ENCODE measurements at regions not wholly inside any gene's neighbourhood (a gene's known extent, or its start where the extent isn't known, plus 50 kb on each side); places are given as distances from the start of the nearest gene placed in this dataset.

- WGBS, 3 donors = 20 to 30% (median 24%) methylated on average over 6 of the region's 6 CpGs
- Histone ChIP-seq H3K27me3 (no peaks in the 10 kb centered on the region), H3K27ac (no peak overlapping the region), H3K4me1 (ENCODE audit: insufficient read depth) (no peaks in the 10 kb centered on the region), H3K9me3 (no peaks in the 10 kb centered on the region), H3K4me3 (no peak overlapping the region), H3K36me3 (no peaks in the 10 kb centered on the region)
- intact Hi-C loops (cut with DNase I) = no loop called here
- TF ChIP-seq POLR2A (IDR thresholded peaks at IDR 0.05) (no peak), CTCF (IDR thresholded peaks at IDR 0.05) (no peak), EP300 (IDR thresholded peaks at IDR 0.05) (no peak)
- no peak for DNase-seq
Observed at GRCh38 chr17:56665864-56666263, 72.4 kb downstream of the NOG start.

- Histone ChIP-seq H3K27me3 (no peaks in the 10 kb centered on the region), H3K4me1 (ENCODE audit: insufficient read depth) (no peaks in the 10 kb centered on the region), H3K9me3 (no peaks in the 10 kb centered on the region), H3K36me3 (no peaks in the 10 kb centered on the region), H3K4me3 (no peak overlapping the region), H3K27ac (no peak overlapping the region)
- 59 to 67% (median 61%) methylated on average over 5 of the region's 5 CpGs for WGBS, 3 donors
- TF ChIP-seq POLR2A (IDR thresholded peaks at IDR 0.05) (no peak), EP300 (IDR thresholded peaks at IDR 0.05) (no peak), CTCF (IDR thresholded peaks at IDR 0.05) (no peak)
- intact Hi-C loops (cut with DNase I) = no loop called here
- no peak for DNase-seq
Observed at GRCh38 chr17:56667925-56668458, 74.5 kb downstream of the NOG start.

- Histone ChIP-seq H3K36me3 (no peaks in the 10 kb centered on the region), H3K9me3 (no peaks in the 10 kb centered on the region), H3K4me1 (ENCODE audit: insufficient read depth) (no peaks in the 10 kb centered on the region), H3K27me3 (no peaks in the 10 kb centered on the region), H3K27ac (no peak overlapping the region), H3K4me3 (no peak overlapping the region)
- no peak for DNase-seq
- no peak for TF ChIP-seq CTCF (IDR thresholded peaks at IDR 0.05)
- intact Hi-C loops (cut with DNase I) = no loop called here
- 88 to 95% (median 91%) methylated on average over 8 of the region's 8 CpGs for WGBS, 3 donors
Observed at GRCh38 chr17:56672195-56672594, 78.7 kb downstream of the NOG start.

- no peaks in the 10 kb centered on the region for H3K27me3 ChIP-seq
- peaks cover 2% of the 10 kb centered on the region for H3K4me1 ChIP-seq (ENCODE audit: insufficient read depth)
- no peaks in the 10 kb centered on the region for H3K36me3 ChIP-seq
- H3K9me3 ChIP-seq = no peaks in the 10 kb centered on the region
- 91 to 93% (median 92%) methylated on average over 1 of the region's 1 CpG for WGBS, 3 donors
- intact Hi-C loops (cut with DNase I) = no loop called here
- TF ChIP-seq EP300 (IDR thresholded peaks at IDR 0.05) (no peak), CTCF (IDR thresholded peaks at IDR 0.05) (no peak), POLR2A (IDR thresholded peaks at IDR 0.05) (no peak)
- H3K27ac ChIP-seq = no peak overlapping the region
- no peak overlapping the region for H3K4me3 ChIP-seq
- no peak for DNase-seq
Observed at GRCh38 chr17:56674401-56674925, 81.0 kb downstream of the NOG start.

Measured in ovary (tissue), 7 donors.